GM12873 (cell line): ENCODE measurements at regions not wholly inside any gene's neighbourhood (a gene's known extent, or its start where the extent isn't known, plus 50 kb on each side); places are given as distances from the start of the nearest gene placed in this dataset.

Source experiments
- TF ChIP-seq, protein P1 (sequence below): IDR thresholded peaks from 2 replicates; pipeline ENCODE4 v1.5.1; 2012; ENCODE audit warnings: low read depth, mild to moderate bottlenecking, moderate library complexity, low read length, control low read depth; ENCODE audit not compliant: insufficient read depth; ENCODE audit errors: missing control alignments

DNA sequence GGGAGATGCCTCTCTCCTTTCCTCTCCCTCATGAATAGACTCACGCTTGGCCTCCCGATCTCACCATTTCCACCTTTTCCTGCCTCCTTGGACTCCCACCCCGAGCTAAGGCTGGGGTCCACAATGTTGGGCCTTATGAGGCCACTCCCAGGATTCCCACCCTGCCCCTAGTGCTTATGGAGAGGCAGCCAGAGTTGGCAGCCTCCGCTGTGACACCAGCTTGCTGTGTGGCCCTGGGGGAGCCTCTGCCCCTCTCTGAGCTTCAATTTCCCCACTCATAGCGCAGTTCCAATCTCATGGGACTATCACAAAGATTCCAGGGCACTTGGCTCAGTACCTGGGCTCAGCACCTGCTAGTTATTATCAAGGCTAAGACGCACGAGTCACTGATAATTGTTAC, 118.7 kb upstream of the WNT4 start:
- TF ChIP-seq, protein P1, sequence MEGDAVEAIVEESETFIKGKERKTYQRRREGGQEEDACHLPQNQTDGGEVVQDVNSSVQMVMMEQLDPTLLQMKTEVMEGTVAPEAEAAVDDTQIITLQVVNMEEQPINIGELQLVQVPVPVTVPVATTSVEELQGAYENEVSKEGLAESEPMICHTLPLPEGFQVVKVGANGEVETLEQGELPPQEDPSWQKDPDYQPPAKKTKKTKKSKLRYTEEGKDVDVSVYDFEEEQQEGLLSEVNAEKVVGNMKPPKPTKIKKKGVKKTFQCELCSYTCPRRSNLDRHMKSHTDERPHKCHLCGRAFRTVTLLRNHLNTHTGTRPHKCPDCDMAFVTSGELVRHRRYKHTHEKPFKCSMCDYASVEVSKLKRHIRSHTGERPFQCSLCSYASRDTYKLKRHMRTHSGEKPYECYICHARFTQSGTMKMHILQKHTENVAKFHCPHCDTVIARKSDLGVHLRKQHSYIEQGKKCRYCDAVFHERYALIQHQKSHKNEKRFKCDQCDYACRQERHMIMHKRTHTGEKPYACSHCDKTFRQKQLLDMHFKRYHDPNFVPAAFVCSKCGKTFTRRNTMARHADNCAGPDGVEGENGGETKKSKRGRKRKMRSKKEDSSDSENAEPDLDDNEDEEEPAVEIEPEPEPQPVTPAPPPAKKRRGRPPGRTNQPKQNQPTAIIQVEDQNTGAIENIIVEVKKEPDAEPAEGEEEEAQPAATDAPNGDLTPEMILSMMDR, result no peak

- TF ChIP-seq, protein P1, result no peak
These were observed 119.7 kb upstream of the WNT4 start for GRCh38 chr1:22262583-22262982.

- TF ChIP-seq, protein P1, result no peak
These were observed 120.5 kb upstream of the WNT4 start for GRCh38 chr1:22263359-22263758.

- TF ChIP-seq, protein P1, result no peak
These were observed 121.8 kb upstream of the WNT4 start for GRCh38 chr1:22264464-22265341.

DNA sequence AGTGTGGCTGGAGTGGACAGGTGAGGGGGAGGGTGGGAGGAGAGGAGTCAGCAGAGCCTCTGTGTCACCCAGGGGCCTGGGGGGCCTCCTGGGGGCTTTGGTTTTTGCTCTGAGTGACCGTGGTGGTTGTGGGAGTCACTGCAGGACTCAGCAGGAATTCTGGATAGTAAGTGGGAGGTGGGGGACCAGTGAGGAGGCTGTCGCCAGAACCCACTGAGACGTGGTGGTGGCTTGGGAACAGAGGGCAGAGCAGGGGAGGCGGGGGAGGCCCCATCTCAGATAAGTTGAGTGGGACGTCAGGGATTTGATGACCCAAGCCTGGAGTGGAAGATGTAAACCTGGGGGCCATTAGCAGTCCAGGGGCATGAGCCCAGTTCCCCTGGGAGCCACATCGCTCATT, 123.2 kb upstream of the WNT4 start:
- TF ChIP-seq, protein P1, result no peak

- TF ChIP-seq, protein P1, result no peak
These were observed 124.7 kb upstream of the WNT4 start for GRCh38 chr1:22267413-22268175.

GRCh38 chr1:22268327-22268726, 125.4 kb upstream of the WNT4 start:
- TF ChIP-seq, protein P1, result no peak
